ENCODE measurements at regions not wholly inside any gene's neighbourhood (a gene's known extent, or its start where the extent isn't known, plus 50 kb on each side); places are given as distances from the start of the nearest gene placed in this dataset.

- TF ChIP-seq CTCF (IDR thresholded peaks at IDR 0.05; ENCODE audit: extremely low read depth in 1 of 2, insufficient read depth in 1 of 2, low read depth in 1 of 2, low read length in 2 of 2) (no peak), POLR2AphosphoS5 (IDR thresholded peaks at IDR 0.05; ENCODE audit: insufficient read depth, low read depth, low read length) (no peak), JUN (IDR thresholded peaks at IDR 0.05; ENCODE audit: borderline replicate concordance, insufficient read depth, insufficient read length, low read depth) (no peak), MAX (IDR thresholded peaks at IDR 0.05; ENCODE audit: insufficient read depth, insufficient read length) (no peak), POLR2A (IDR thresholded peaks at IDR 0.05; ENCODE audit: low read depth, low read length) (no peak), EZH2 (IDR thresholded peaks at IDR 0.05; ENCODE audit: borderline replicate concordance, low read depth, low read length, severe bottlenecking) (no peak)
Measured at GRCh38 chr16:51839727-51840462, 688.8 kb upstream of the SALL1 start.

Measured in endothelial cell of umbilical vein (primary cell).